ENCODE measurements at regions not wholly inside any gene's neighbourhood (a gene's known extent, or its start where the extent isn't known, plus 50 kb on each side); places are given as distances from the start of the nearest gene placed in this dataset.

- TF ChIP-seq CTCF (IDR thresholded peaks at IDR 0.05; ENCODE audit: insufficient read depth, low read length, poor library complexity, severe bottlenecking) (no peak), EZH2phosphoT487 (conservative IDR thresholded peaks at IDR 0.05; ENCODE audit: low read length) (no peak)
Observed at GRCh38 chr12:24008166-24008565, 58.7 kb upstream of the SOX5 start.
